Endothelial cell of umbilical vein (primary cell): ENCODE measurements at regions not wholly inside any gene's neighbourhood (a gene's known extent, or its start where the extent isn't known, plus 50 kb on each side); places are given as distances from the start of the nearest gene placed in this dataset.

Experiments
- BruUV-seq: library from RNA; stranded (reverse); fragments of 400-500 nt; replicated peaks from 2 replicates; lab custom pipeline; 2021; lab: Mats Ljungman, UMichigan
- CTCF ChIA-PET: fragments of 300-600, 350-600 bp; sonication (Branson Sonifier 250); formaldehyde crosslinking; loops from one replicate; lab custom pipeline; 2021; ENCODE audit warnings: antibody characterized with exemption, inconsistent platforms; lab: Charles Lee
- POLR2A ChIA-PET: fragments of 300-600, 350-600 bp; sonication (Branson Sonifier 250); formaldehyde crosslinking; loops from one replicate; lab custom pipeline; 2021; ENCODE audit warnings: antibody characterized with exemption, inconsistent platforms; lab: Charles Lee
- DNase-seq: peaks from one replicate; pipeline ENCODE4 v3.0.0-alpha.2; 2011; ENCODE audit warnings: low read depth, low spot score
- FAIRE-seq: peaks from 2 replicates; lab custom pipeline; 2011; peaks lifted over from hg19 to GRCh38; lab: Jason Lieb, UNC
- H2AFZ ChIP-seq: 2 replicates; pipeline ENCODE4 v1.6.0; 2012; ENCODE audit warnings: low read depth, low read length, control low read depth, inconsistent platforms
- H3K27ac ChIP-seq: 2 replicates; pipeline ENCODE4 v1.5.1; 2011; ENCODE audit warnings: low read depth, mild to moderate bottlenecking, control low read depth, low read length, moderate library complexity; ENCODE audit not compliant: insufficient read depth
- H3K27me3 ChIP-seq, 2 experiments: 2 replicates each; pipeline versions ENCODE4 v1.6.0 to v1.6.1; 2011; ENCODE audit warnings: low read length in 2 of 2, mixed read lengths in 1 of 2; ENCODE audit not compliant: control insufficient read depth in 2 of 2, insufficient read depth in 2 of 2
- H3K36me3 ChIP-seq, 2 experiments: 2 replicates in 1 of 2; 3 replicates in 1 of 2; pipeline ENCODE4 v1.5.1; 2011; ENCODE audit warnings: low read length in 2 of 2, mild to moderate bottlenecking in 1 of 2, moderate library complexity in 1 of 2; ENCODE audit not compliant: control insufficient read depth in 2 of 2, insufficient read depth in 2 of 2; ENCODE audit errors: extremely low read depth in 1 of 2
- H3K4me1 ChIP-seq: 3 replicates; pipeline ENCODE4 v1.5.1; 2011; ENCODE audit warnings: mild to moderate bottlenecking, low read length; ENCODE audit not compliant: control insufficient read depth, insufficient read depth; ENCODE audit errors: extremely low read depth
- H3K4me2 ChIP-seq: 2 replicates; pipeline ENCODE4 v1.6.1; 2011; ENCODE audit warnings: low read length, control low read depth, mixed read lengths; ENCODE audit not compliant: insufficient read depth
- H3K4me3 ChIP-seq, 3 experiments: fragments of 200-600 bp in 1 of 3; sonication (generic), shearing (Covaris generic) in 1 of 3; replicated peaks in 1 of 3; 2 replicates each; pipeline ENCODE4 v1.5.1; 2011 to 2016; ENCODE audit warnings: control low read depth in 3 of 3, low read length in 3 of 3, mild to moderate bottlenecking in 2 of 3, inconsistent platforms in 1 of 3, low read depth in 1 of 3, moderate library complexity in 1 of 3; ENCODE audit not compliant: insufficient read depth in 1 of 3
- H3K79me2 ChIP-seq: 2 replicates; pipeline ENCODE4 v1.6.0; 2012; ENCODE audit warnings: low read length, inconsistent platforms; ENCODE audit not compliant: control insufficient read depth, insufficient read depth
- H3K9ac ChIP-seq: replicated peaks from 2 replicates; pipeline ENCODE3; 2011; ENCODE audit warnings: low read length, control low read depth; ENCODE audit not compliant: insufficient read depth; ENCODE audit errors: extremely low read depth
- H3K9me1 ChIP-seq: replicated peaks from 3 replicates; pipeline ENCODE4 v1.6.0; 2011; ENCODE audit warnings: mild to moderate bottlenecking, low read length; ENCODE audit not compliant: control insufficient read depth, insufficient read depth; ENCODE audit errors: extremely low read depth
- H3K9me3 ChIP-seq: replicated peaks from 2 replicates; pipeline ENCODE4 v1.5.1; 2012; ENCODE audit warnings: low read length, inconsistent platforms; ENCODE audit not compliant: control insufficient read depth, insufficient read depth
- H4K20me1 ChIP-seq: replicated peaks from 2 replicates; pipeline ENCODE3; 2011; ENCODE audit warnings: mild to moderate bottlenecking, low read length; ENCODE audit not compliant: control insufficient read depth, insufficient read depth; ENCODE audit errors: extremely low read depth
- EZH2 ChIP-seq: IDR thresholded peaks from 2 replicates; pipeline ENCODE4 v1.6.1; 2012; ENCODE audit warnings: borderline replicate concordance, low read depth, mild to moderate bottlenecking, moderate library complexity, low read length, inconsistent platforms; ENCODE audit not compliant: severe bottlenecking
- FOS ChIP-seq: IDR thresholded peaks from 2 replicates; pipeline ENCODE4 v1.6.1; 2011; ENCODE audit warnings: mild to moderate bottlenecking, low read length, moderate library complexity, borderline replicate concordance; ENCODE audit not compliant: insufficient read depth
- GATA2 ChIP-seq: IDR thresholded peaks from 2 replicates; pipeline ENCODE4 v1.7.0; 2011; ENCODE audit warnings: low read depth, mild to moderate bottlenecking, moderate library complexity, mixed read lengths, low read length; ENCODE audit not compliant: insufficient read length, insufficient read depth
- JUN ChIP-seq: IDR thresholded peaks from 2 replicates; pipeline ENCODE4 v1.6.1; 2011; ENCODE audit warnings: borderline replicate concordance, low read depth; ENCODE audit not compliant: insufficient read length, insufficient read depth
- MYC ChIP-seq: IDR thresholded peaks from one replicate; pipeline ENCODE4 v1.6.1; 2011; ENCODE audit warnings: mild to moderate bottlenecking, low read depth, low read length
- POLR2A ChIP-seq: IDR thresholded peaks from 2 replicates; pipeline ENCODE4 v1.6.1; 2012; ENCODE audit warnings: low read depth, mild to moderate bottlenecking, control low read depth, low read length
- POLR2AphosphoS5 ChIP-seq: IDR thresholded peaks from 2 replicates; pipeline ENCODE4 v1.6.1; 2012; ENCODE audit warnings: low read depth, mild to moderate bottlenecking, control low read depth, low read length, moderate library complexity; ENCODE audit not compliant: insufficient read depth
- dilution Hi-C: fragments of 300-500 bp; cut with MboI; formaldehyde crosslinking; loops from one replicate; pipeline ENCODE4 v1.15.0; 2019; ENCODE audit warnings: low sequenced_read_pairs; ENCODE audit not compliant: extremely low pct_ligation_motif_present
- intact Hi-C: fragments of 100-400 bp; cut with micrococcal nuclease; formaldehyde crosslinking; loops from one replicate; pipeline ENCODE4 v1.10.0; 2022
- TF ChIP-seq, protein P1 (sequence below), 2 donors: IDR thresholded peaks; 1 replicate in 1 of 2; 2 replicates in 1 of 2; pipeline ENCODE4 v1.5.1; 2011; ENCODE audit warnings: low read length in 2 of 2, mild to moderate bottlenecking in 2 of 2, moderate library complexity in 2 of 2, control low read depth in 1 of 2, inconsistent platforms in 1 of 2, low read depth in 1 of 2; ENCODE audit not compliant: insufficient read depth in 1 of 2; ENCODE audit errors: extremely low read depth in 1 of 2
- TF ChIP-seq, protein P2 (sequence below): IDR thresholded peaks from 2 replicates; pipeline ENCODE4 v1.6.1; 2011; ENCODE audit not compliant: insufficient read depth, insufficient read length

DNA sequence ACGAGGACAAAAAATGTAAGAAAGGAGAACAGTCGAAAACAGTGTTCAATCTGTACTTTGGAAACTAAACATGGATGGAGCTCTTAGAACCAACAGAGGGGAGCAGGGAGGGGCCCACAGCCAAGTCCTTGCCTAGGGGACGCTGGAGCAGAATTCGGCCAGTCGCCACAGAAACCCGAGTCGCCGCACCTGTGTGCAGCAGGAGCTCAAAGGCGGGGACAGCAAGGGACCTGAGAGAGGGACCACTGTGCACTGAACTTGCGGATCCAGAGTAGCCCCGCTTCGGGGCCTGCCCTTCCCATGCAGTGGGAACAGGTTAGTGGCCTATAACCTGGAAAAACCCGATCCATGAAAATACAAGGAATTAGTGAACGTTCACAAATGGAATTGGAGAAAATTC lies 68.1 kb downstream of the SEC61G start:
- no peak overlapping the region for H2AFZ ChIP-seq
- H3K4me2 ChIP-seq: no peak overlapping the region
- no peaks in the 10 kb centered on the region for H3K9me3 ChIP-seq
- no peaks in the 10 kb centered on the region for H3K4me1 ChIP-seq
- DNase-seq: no peak
- no peaks in the 10 kb centered on the region for H3K79me2 ChIP-seq
- no peak overlapping the region for H3K9ac ChIP-seq
- ChIA-PET CTCF (no interaction called here), POLR2A (no interaction called here)
- H3K36me3 ChIP-seq: no peaks in the 10 kb centered on the region
- intact Hi-C loops (no loop called here), dilution Hi-C loops (no loop called here)
- TF ChIP-seq FOS (no peak), POLR2A (no peak), GATA2 (no peak), EZH2 (no peak), JUN (no peak), MYC (no peak), POLR2AphosphoS5 (no peak)
- TF ChIP-seq, protein P1, sequence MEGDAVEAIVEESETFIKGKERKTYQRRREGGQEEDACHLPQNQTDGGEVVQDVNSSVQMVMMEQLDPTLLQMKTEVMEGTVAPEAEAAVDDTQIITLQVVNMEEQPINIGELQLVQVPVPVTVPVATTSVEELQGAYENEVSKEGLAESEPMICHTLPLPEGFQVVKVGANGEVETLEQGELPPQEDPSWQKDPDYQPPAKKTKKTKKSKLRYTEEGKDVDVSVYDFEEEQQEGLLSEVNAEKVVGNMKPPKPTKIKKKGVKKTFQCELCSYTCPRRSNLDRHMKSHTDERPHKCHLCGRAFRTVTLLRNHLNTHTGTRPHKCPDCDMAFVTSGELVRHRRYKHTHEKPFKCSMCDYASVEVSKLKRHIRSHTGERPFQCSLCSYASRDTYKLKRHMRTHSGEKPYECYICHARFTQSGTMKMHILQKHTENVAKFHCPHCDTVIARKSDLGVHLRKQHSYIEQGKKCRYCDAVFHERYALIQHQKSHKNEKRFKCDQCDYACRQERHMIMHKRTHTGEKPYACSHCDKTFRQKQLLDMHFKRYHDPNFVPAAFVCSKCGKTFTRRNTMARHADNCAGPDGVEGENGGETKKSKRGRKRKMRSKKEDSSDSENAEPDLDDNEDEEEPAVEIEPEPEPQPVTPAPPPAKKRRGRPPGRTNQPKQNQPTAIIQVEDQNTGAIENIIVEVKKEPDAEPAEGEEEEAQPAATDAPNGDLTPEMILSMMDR (IDR thresholded peaks at IDR 0.05; ENCODE audit: extremely low read depth in 1 of 2, insufficient read depth in 1 of 2, low read depth in 1 of 2, low read length in 2 of 2): no peak
- TF ChIP-seq, protein P2, sequence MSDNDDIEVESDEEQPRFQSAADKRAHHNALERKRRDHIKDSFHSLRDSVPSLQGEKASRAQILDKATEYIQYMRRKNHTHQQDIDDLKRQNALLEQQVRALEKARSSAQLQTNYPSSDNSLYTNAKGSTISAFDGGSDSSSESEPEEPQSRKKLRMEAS: no peak
- H3K9me1 ChIP-seq: no peaks in the 10 kb centered on the region
- no TSS peak for BruUV-seq
- no peaks in the 10 kb centered on the region for H4K20me1 ChIP-seq
- FAIRE-seq: no peak
- H3K27ac ChIP-seq: no peak overlapping the region
- H3K4me3 ChIP-seq: no peak overlapping the region
- no peaks in the 10 kb centered on the region for H3K27me3 ChIP-seq
